K562 (cell line): ENCODE measurements at regions not wholly inside any gene's neighbourhood (a gene's known extent, or its start where the extent isn't known, plus 50 kb on each side); places are given as distances from the start of the nearest gene placed in this dataset.

Experiments
- BACH1 ChIP-seq: fragments of 200-800 bp; sonication (Bioruptor generic); IDR thresholded peaks from 2 replicates; pipeline ENCODE4 v1.6.1; 2016; ENCODE audit warnings: missing genetic modification characterization, missing compliant biosample characterization
- CCAR2 ChIP-seq: fragments of 200-400 bp; formaldehyde crosslinking; IDR thresholded peaks from 2 replicates; pipeline ENCODE4 v1.6.1; 2017; ENCODE audit warnings: mild to moderate bottlenecking, low read depth, low read length
- CREBBP ChIP-seq: IDR thresholded peaks from one replicate; pipeline ENCODE4 v1.6.1; 2012; ENCODE audit warnings: low read depth, mild to moderate bottlenecking, control low read depth, inconsistent platforms, low read length
- CTBP1 ChIP-seq: fragments of 450-650 bp; IDR thresholded peaks from 2 replicates; pipeline ENCODE4 v1.6.1; 2016; ENCODE audit warnings: borderline replicate concordance
- E2F8 ChIP-seq: fragments of 450-650 bp; IDR thresholded peaks from 2 replicates; pipeline ENCODE4 v1.7.1; 2018; ENCODE audit warnings: mild to moderate bottlenecking, low read depth; ENCODE audit not compliant: partially characterized antibody
- KDM2B ChIP-seq: fragments of 250-450 bp; sonication (Bioruptor Pico); IDR thresholded peaks from 2 replicates; pipeline ENCODE4 v1.8.0; 2021; ENCODE audit warnings: mild to moderate bottlenecking, moderate library complexity
- MBD2 ChIP-seq: sonication (generic); IDR thresholded peaks from 2 replicates; pipeline ENCODE4 v1.6.1; 2016; ENCODE audit warnings: low read depth, borderline replicate concordance
- MTA3 ChIP-seq: fragments of 450-650 bp; formaldehyde crosslinking; IDR thresholded peaks from 2 replicates; pipeline ENCODE4 v1.6.1; 2017; ENCODE audit warnings: mild to moderate bottlenecking, borderline replicate concordance
- NRF1 ChIP-seq, 2 experiments: fragments of 450-650 bp; IDR thresholded peaks in 1 of 2; conservative IDR thresholded peaks in 1 of 2; 2 replicates each; pipeline ENCODE4 v1.6.1; 2014; ENCODE audit warnings: mild to moderate bottlenecking in 2 of 2
- NUFIP1 ChIP-seq: fragments of 450-650 bp; IDR thresholded peaks from 2 replicates; pipeline ENCODE4 v1.6.1; 2018; ENCODE audit not compliant: partially characterized antibody
- PHF8 ChIP-seq: fragments of 200-600 bp; sonication (generic); IDR thresholded peaks from 2 replicates; pipeline ENCODE4 v1.6.1; 2012; ENCODE audit warnings: mixed run types, mild to moderate bottlenecking, inconsistent platforms, low read length, moderate library complexity, borderline replicate concordance
- POLR2A ChIP-seq: fragments of 450-650 bp; conservative IDR thresholded peaks from 2 replicates; pipeline ENCODE4 v1.6.1; 2016
- POLR2AphosphoS5 ChIP-seq: IDR thresholded peaks from 2 replicates; pipeline ENCODE4 v1.6.1; 2011; ENCODE audit warnings: mild to moderate bottlenecking, low read depth, low read length, moderate library complexity; ENCODE audit not compliant: control insufficient read depth, insufficient read depth
- SFPQ ChIP-seq: fragments of 200-400 bp; formaldehyde crosslinking; IDR thresholded peaks from 2 replicates; pipeline ENCODE4 v1.6.1; 2017; ENCODE audit warnings: mild to moderate bottlenecking, low read depth, low read length, moderate library complexity
- SMARCA4 ChIP-seq: fragments of 450-650 bp; IDR thresholded peaks from 2 replicates; pipeline ENCODE4 v1.6.1; 2016
- SNAPC5 ChIP-seq: fragments of 250-450 bp; sonication (Bioruptor Pico); IDR thresholded peaks from 2 replicates; pipeline ENCODE4 v1.8.0; 2021; ENCODE audit warnings: moderate library complexity, mild to moderate bottlenecking, inconsistent platforms
- STAT5B ChIP-seq: fragments of 250-450 bp; sonication (Bioruptor Pico); IDR thresholded peaks from 2 replicates; pipeline ENCODE4 v1.8.0; 2021; ENCODE audit warnings: mild to moderate bottlenecking, inconsistent platforms
- TAF15 ChIP-seq: fragments of 200-400 bp; formaldehyde crosslinking; IDR thresholded peaks from 2 replicates; pipeline ENCODE4 v1.6.1; 2017; ENCODE audit warnings: mild to moderate bottlenecking, low read depth, low read length, moderate library complexity
- TAF9B ChIP-seq: fragments of 450-650 bp; IDR thresholded peaks from 2 replicates; pipeline ENCODE4 v1.6.1; 2018; ENCODE audit warnings: mild to moderate bottlenecking; ENCODE audit not compliant: partially characterized antibody
- ZBTB7A ChIP-seq: IDR thresholded peaks from 2 replicates; pipeline ENCODE4 v1.6.1; 2011; ENCODE audit warnings: low read depth, mild to moderate bottlenecking, low read length, moderate library complexity, borderline replicate concordance; ENCODE audit not compliant: control insufficient read depth
- ZFPM2 ChIP-seq: fragments of 250-450 bp; sonication (Bioruptor Pico); IDR thresholded peaks from 2 replicates; pipeline ENCODE4 v1.5.1; 2022; ENCODE audit warnings: mild to moderate bottlenecking
- ZKSCAN8 ChIP-seq: fragments of 200-800 bp; sonication (Bioruptor generic); IDR thresholded peaks from 2 replicates; pipeline ENCODE4 v1.6.1; 2016; ENCODE audit warnings: missing genetic modification characterization, missing compliant biosample characterization
- ZNF274 ChIP-seq: IDR thresholded peaks from 2 replicates; pipeline ENCODE4 v1.6.1; 2011; ENCODE audit warnings: low read depth, mild to moderate bottlenecking, low read length, moderate library complexity, borderline replicate concordance
- ZNF561 ChIP-seq: fragments of 450-650 bp; formaldehyde crosslinking; conservative IDR thresholded peaks from 2 replicates; pipeline ENCODE4 v1.4.0; 2020; ENCODE audit warnings: mild to moderate bottlenecking, moderate library complexity
- ZNF655 ChIP-seq: fragments of 250-450 bp; sonication (Bioruptor Pico); IDR thresholded peaks from 2 replicates; pipeline ENCODE4 v1.5.0; 2021
- ZNF696 ChIP-seq: fragments of 250-450 bp; sonication (Bioruptor Pico); conservative IDR thresholded peaks from 2 replicates; pipeline ENCODE4 v1.4.0; 2020; ENCODE audit warnings: mild to moderate bottlenecking, moderate library complexity

- TF ChIP-seq POLR2AphosphoS5 (peak; percentile 72), KDM2B (CRISPR knock-in tag) (no peak), CTBP1 (peak; percentile 88), NRF1 (conservative IDR thresholded peaks at IDR 0.05 in 1 of 2, IDR thresholded peaks at IDR 0.05 in 1 of 2) (no peak), TAF15 (no peak), STAT5B (CRISPR knock-in tag) (no peak), NUFIP1 (no peak), ZFPM2 (CRISPR knock-in tag) (no peak), CCAR2 (no peak), ZNF274 (no peak), E2F8 (peak; percentile 56), MTA3 (0 out of 2 replicates have a peak, but pooled peaks have one; percentile 55), SFPQ (no peak), ZKSCAN8 (CRISPR knock-in tag) (no peak), ZNF561 (CRISPR knock-in tag) (no peak), SMARCA4 (peak; percentile 93), PHF8 (no peak), BACH1 (tag) (no peak), MBD2 (peak; percentile 62; the same call in 1 of the 2 replicates), ZNF655 (CRISPR knock-in tag) (no peak), SNAPC5 (CRISPR knock-in tag) (no peak), ZNF696 (CRISPR knock-in tag) (no peak), POLR2A (no peak), TAF9B (peak; percentile 27), ZBTB7A (no peak), CREBBP (no peak)
These were observed 490.4 kb upstream of the FANCL start (continued) for GRCh38 chr2:58731488-58731869.
